MCF 10A (cell line): ENCODE measurements at regions not wholly inside any gene's neighbourhood (a gene's known extent, or its start where the extent isn't known, plus 50 kb on each side); places are given as distances from the start of the nearest gene placed in this dataset.
"Not testable (repeated sequence)": the region's sequence is repeated elsewhere in the genome, so short reads cannot be mapped to it uniquely, and the experiment has no call there.

ENCODE experiments used
- BruUV-seq: library from RNA; stranded (reverse); fragments of 400-500 nt; replicated peaks from 2 replicates; lab custom pipeline; 2021; lab: Mats Ljungman, UMichigan
- CTCF ChIA-PET: fragments of 300-600 bp; sonication (Branson Sonifier 250); formaldehyde crosslinking; extraction: SDS; loops from one replicate; lab custom pipeline; 2021; ENCODE audit warnings: antibody characterized with exemption, inconsistent platforms; lab: Yijun Ruan, JAX
- POLR2A ChIA-PET: fragments of 300-600, 350-650 bp; sonication (Branson Sonifier 250); formaldehyde crosslinking; extraction: SDS; loops from one replicate; lab custom pipeline; 2020; ENCODE audit warnings: antibody characterized with exemption, inconsistent platforms; lab: Yijun Ruan, JAX
- DNase-seq: peaks from one replicate; pipeline ENCODE4 v3.0.0-alpha.2; 2018; ENCODE audit not compliant: unreplicated experiment
- H3K27ac Mint-ChIP-seq: one replicate; pipeline ENCODE4 v1.8.0; 2022; ENCODE audit warnings: mild to moderate bottlenecking, low read depth, mixed read lengths; ENCODE audit not compliant: unreplicated experiment
- H3K27me3 Mint-ChIP-seq: one replicate; pipeline ENCODE4 v1.8.0; 2022; ENCODE audit warnings: mixed read lengths; ENCODE audit not compliant: insufficient read depth, unreplicated experiment
- H3K36me3 Mint-ChIP-seq: one replicate; pipeline ENCODE4 v1.8.0; 2022; ENCODE audit warnings: mild to moderate bottlenecking, moderate library complexity, mixed read lengths; ENCODE audit not compliant: insufficient read depth, unreplicated experiment
- H3K4me1 Mint-ChIP-seq: one replicate; pipeline ENCODE4 v1.8.0; 2022; ENCODE audit warnings: mixed read lengths; ENCODE audit not compliant: insufficient read depth, unreplicated experiment
- H3K4me3 Mint-ChIP-seq: one replicate; pipeline ENCODE4 v1.8.0; 2022; ENCODE audit warnings: mild to moderate bottlenecking, moderate library complexity, mixed read lengths; ENCODE audit not compliant: unreplicated experiment
- H3K9me3 Mint-ChIP-seq: one replicate; pipeline ENCODE4 v1.8.0; 2022; ENCODE audit warnings: mixed read lengths; ENCODE audit not compliant: unreplicated experiment
- intact Hi-C: fragments of 100-400 bp; cut with micrococcal nuclease; formaldehyde crosslinking; loops from 2 replicates; pipeline ENCODE4 v1.14.1; 2022
- TF ChIP-seq, protein P1 (sequence below): fragments of 200-600 bp; IDR thresholded peaks from one replicate; pipeline ENCODE4 v1.8.0; 2022; ENCODE audit warnings: antibody characterized with exemption, mild to moderate bottlenecking; ENCODE audit not compliant: unreplicated experiment

DNA sequence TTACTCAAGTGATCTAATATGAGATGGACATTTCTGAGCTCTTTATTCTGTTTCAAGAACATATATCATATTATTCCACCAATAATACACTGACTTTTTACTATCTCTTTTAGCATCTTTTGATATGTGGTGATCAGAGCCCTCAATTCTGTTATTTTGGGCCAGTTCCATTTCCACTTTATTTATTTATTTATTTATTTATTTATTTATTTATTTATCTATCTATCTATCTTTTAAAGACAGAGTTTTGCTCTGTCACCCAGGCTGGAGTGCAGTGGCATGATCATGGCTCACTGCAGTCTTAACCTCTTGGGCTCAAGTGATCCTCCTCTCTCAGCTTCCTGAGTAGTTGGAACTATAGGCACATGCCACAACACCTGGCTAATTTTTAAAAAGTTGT, 57.4 kb upstream of the GRID2 start:
- no peaks in the 10 kb centered on the region for H3K4me1 Mint-ChIP-seq
- no peaks in the 10 kb centered on the region for H3K36me3 Mint-ChIP-seq
- H3K9me3 Mint-ChIP-seq, result no peaks in the 10 kb centered on the region
- TF ChIP-seq, protein P1, sequence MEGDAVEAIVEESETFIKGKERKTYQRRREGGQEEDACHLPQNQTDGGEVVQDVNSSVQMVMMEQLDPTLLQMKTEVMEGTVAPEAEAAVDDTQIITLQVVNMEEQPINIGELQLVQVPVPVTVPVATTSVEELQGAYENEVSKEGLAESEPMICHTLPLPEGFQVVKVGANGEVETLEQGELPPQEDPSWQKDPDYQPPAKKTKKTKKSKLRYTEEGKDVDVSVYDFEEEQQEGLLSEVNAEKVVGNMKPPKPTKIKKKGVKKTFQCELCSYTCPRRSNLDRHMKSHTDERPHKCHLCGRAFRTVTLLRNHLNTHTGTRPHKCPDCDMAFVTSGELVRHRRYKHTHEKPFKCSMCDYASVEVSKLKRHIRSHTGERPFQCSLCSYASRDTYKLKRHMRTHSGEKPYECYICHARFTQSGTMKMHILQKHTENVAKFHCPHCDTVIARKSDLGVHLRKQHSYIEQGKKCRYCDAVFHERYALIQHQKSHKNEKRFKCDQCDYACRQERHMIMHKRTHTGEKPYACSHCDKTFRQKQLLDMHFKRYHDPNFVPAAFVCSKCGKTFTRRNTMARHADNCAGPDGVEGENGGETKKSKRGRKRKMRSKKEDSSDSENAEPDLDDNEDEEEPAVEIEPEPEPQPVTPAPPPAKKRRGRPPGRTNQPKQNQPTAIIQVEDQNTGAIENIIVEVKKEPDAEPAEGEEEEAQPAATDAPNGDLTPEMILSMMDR, result no peak
- no peak for DNase-seq
- POLR2A ChIA-PET, result no interaction called here
- CTCF ChIA-PET, result no interaction called here
- H3K27me3 Mint-ChIP-seq, result no peaks in the 10 kb centered on the region
- BruUV-seq, result no TSS peak
- H3K4me3 Mint-ChIP-seq, result no peak overlapping the region
- intact Hi-C loops, result no loop called here
- no peak overlapping the region for H3K27ac Mint-ChIP-seq

DNA sequence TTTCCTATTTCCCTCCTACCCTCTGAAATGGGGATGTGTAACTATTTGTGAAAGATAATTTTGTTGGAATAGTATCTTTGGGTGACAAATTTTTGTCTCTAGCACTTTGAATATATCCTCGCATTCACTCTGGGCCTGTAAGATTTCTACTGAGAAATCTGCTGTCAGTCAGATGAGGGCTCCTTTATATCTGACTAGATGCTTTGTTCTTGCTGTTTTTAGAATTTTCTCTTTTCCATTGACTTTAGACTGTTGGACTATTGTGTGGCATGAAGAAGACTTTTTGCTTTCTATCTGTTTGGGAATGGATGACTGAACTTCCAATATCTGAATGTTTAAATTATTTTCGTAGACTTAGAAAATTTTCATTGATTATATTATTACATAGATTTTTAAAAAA, 54.2 kb upstream of the GRID2 start:
- Mint-ChIP-seq H3K9me3 (no peaks in the 10 kb centered on the region), H3K27me3 (no peaks in the 10 kb centered on the region), H3K36me3 (no peaks in the 10 kb centered on the region), H3K4me3 (no peak overlapping the region), H3K4me1 (no peaks in the 10 kb centered on the region), H3K27ac (no peak overlapping the region)
- CTCF ChIA-PET, result no interaction called here
- DNase-seq, result no peak
- POLR2A ChIA-PET, result no interaction called here
- intact Hi-C loops, result no loop called here
- TF ChIP-seq, protein P1, result no peak
- BruUV-seq, result no TSS peak

DNA sequence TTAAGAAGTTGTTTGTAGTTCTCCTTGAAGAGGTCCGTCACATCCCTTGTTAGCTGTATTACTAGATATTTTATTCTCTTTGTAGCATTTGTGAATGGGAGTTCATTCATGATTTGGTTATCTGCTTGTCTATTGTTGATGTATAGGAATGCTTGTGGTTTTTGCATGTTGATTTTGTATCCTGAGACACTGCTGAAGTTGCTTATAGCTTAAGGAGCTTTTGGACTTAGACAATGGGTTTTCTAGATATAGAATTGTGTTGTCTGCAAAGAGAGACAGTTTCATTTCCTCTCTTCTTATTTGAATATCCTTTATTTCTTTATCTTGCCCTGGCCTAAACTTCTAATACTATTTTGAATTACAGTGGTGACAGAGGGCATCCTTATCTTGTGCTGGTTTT, 52.1 kb upstream of the GRID2 start:
- ChIA-PET POLR2A (no interaction called here), CTCF (no interaction called here)
- BruUV-seq, result no TSS peak
- DNase-seq, result no peak
- Mint-ChIP-seq H3K36me3 (no peaks in the 10 kb centered on the region), H3K9me3 (no peaks in the 10 kb centered on the region), H3K4me1 (no peaks in the 10 kb centered on the region), H3K27me3 (no peaks in the 10 kb centered on the region), H3K27ac (no peak overlapping the region), H3K4me3 (no peak overlapping the region)
- TF ChIP-seq, protein P1, result no peak
- intact Hi-C loops, result no loop called here

DNA sequence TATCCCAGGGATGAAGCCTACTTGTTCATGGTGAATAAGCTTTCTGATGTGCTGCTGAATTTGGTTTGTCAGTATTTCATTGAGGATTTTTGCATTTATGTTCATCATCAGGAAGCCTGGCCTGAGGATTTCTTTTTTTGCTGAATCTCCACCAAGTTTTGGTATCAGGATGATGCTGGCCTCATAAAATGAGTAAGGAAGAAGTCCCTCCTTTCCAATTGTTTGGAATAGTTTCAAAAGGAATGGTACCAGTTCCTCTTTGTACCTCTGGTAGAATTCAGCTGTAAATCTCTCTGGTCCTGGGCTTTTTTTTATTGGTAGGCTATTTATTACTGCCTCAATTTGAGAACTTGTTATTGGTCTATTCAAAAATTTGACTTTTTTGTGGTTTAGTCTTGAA, 51.4 kb upstream of the GRID2 start:
- H3K36me3 Mint-ChIP-seq, POLR2A ChIA-PET, BruUV-seq, H3K4me1 Mint-ChIP-seq, DNase-seq, H3K9me3 Mint-ChIP-seq, H3K27me3 Mint-ChIP-seq, H3K4me3 Mint-ChIP-seq, H3K27ac Mint-ChIP-seq, CTCF ChIA-PET, intact Hi-C loops: not testable (repeated sequence)

DNA sequence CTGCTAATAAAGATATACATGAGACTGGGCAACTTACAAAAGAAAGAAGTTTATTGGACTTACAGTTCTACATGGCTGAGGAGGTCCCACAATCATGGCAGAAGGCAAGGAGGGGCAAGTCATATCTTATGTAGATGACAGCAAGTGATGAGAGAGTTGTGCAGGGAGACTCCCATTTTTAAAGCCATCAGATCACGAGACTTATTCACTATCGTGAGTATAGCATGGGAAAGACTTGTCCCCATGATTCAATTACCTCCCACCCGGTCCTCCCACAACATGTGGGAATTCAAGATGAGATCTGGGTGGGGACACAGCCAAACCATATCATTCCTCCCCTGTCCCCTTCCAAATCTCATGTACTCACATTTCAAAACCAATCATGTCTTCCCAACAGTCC, 50.9 kb upstream of the GRID2 start:
- Mint-ChIP-seq H3K27me3 (no peaks in the 10 kb centered on the region), H3K9me3 (no peaks in the 10 kb centered on the region), H3K27ac (no peak overlapping the region), H3K4me1 (no peaks in the 10 kb centered on the region), H3K36me3 (no peaks in the 10 kb centered on the region), H3K4me3 (no peak overlapping the region)
- CTCF ChIA-PET, result no interaction called here
- DNase-seq, result no peak
- TF ChIP-seq, protein P1, result no peak
- POLR2A ChIA-PET, result no interaction called here
- intact Hi-C loops, result no loop called here
- BruUV-seq, result no TSS peak
